ES-I3 (cell line): ENCODE measurements at regions not wholly inside any gene's neighbourhood (a gene's known extent, or its start where the extent isn't known, plus 50 kb on each side); places are given as distances from the start of the nearest gene placed in this dataset.
"Not testable (repeated sequence)": the region's sequence is repeated elsewhere in the genome, so short reads cannot be mapped to it uniquely, and the experiment has no call there.

Experiments used
- H3K36me3 ChIP-seq: 2 replicates; pipeline ENCODE4 v1.6.1; 2013; ENCODE audit warnings: mild to moderate bottlenecking, low read length, control low read depth, moderate library complexity; ENCODE audit not compliant: insufficient read depth
- H3K4me1 ChIP-seq: 2 replicates; pipeline ENCODE4 v1.6.1; 2013; ENCODE audit warnings: mild to moderate bottlenecking, control low read depth, low read length; ENCODE audit not compliant: insufficient read depth
- H3K9ac ChIP-seq: 2 replicates; pipeline ENCODE4 v1.6.1; 2013; ENCODE audit warnings: low read depth, mild to moderate bottlenecking, low read length, moderate library complexity
- H3K9me3 ChIP-seq: 2 replicates; pipeline ENCODE4 v1.6.1; 2013; ENCODE audit warnings: mild to moderate bottlenecking, low read length, moderate library complexity; ENCODE audit not compliant: control insufficient read depth, insufficient read depth

DNA sequence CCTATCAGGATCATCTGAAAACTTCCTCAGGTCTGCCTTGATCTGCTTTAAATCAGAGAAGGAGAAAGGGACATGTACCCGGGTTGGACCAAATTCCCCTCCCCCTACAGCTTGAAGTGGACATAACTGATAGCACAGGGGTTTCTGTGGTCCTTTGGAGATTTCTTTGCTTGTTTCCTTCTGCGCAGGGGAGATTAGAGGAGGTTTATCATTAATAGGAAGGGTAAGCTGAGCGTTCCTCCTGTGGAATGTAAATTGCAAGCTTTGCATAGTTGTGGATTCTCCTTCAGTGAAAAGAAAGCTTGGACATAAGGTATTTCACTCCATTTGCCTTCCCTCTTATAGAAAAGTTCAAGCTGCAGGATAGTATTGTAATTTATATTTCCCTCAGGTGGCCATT, 936.0 kb downstream of the DIPK2A start:
- not testable (repeated sequence) for H3K9ac ChIP-seq, H3K9me3 ChIP-seq, H3K36me3 ChIP-seq, H3K4me1 ChIP-seq

DNA sequence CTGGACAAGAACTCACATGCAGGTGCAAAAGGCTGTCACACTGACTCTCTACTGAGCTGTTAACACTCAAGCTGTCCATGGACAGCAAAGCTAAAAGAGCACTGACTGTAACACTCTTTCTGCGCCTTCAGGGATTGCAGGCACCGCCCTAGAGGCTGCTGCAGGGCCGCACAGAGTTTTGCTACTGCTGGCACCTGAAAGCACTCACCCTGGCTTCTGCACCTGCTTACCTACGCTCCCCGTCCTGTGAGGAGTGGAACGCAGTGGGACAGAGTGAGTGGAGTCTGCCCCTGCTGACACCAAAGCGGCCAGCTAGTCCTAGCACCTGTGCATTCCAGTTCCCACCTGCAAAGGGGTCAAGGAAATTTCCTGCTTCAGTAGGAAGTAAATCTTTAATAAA, 941.3 kb downstream of the DIPK2A start:
- no peaks in the 10 kb centered on the region for H3K36me3 ChIP-seq
- H3K4me1 ChIP-seq: no peaks in the 10 kb centered on the region
- no peak overlapping the region for H3K9ac ChIP-seq
- H3K9me3 ChIP-seq: no peaks in the 10 kb centered on the region

GRCh38 chr3:144915202-144915601, 943.6 kb downstream of the DIPK2A start:
- no peaks in the 10 kb centered on the region for H3K36me3 ChIP-seq
- no peak overlapping the region for H3K9ac ChIP-seq
- no peaks in the 10 kb centered on the region for H3K4me1 ChIP-seq
- H3K9me3 ChIP-seq: no peaks in the 10 kb centered on the region

DNA sequence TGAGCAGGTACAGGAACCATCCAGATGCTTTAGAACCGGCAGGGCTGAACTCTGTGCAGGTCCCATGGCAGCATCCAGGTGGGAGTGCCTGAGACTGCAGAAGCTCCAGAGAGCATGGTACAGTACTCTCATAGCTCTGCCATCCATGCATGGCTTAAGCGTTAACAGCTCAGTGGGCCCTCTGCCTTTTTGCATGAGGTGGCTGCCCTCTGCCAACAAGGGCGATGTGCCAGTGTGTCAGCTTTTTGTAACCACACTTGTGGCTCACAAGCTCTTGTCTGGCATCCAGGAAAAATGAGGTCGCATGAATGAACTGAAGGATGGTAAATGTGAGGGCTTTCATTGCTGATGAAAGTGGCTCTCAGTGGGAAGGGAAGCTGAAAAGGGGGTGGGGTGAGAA, 950.1 kb downstream of the DIPK2A start:
- H3K9me3 ChIP-seq: no peaks in the 10 kb centered on the region
- no peaks in the 10 kb centered on the region for H3K36me3 ChIP-seq
- no peaks in the 10 kb centered on the region for H3K4me1 ChIP-seq
- H3K9ac ChIP-seq: no peak overlapping the region

DNA sequence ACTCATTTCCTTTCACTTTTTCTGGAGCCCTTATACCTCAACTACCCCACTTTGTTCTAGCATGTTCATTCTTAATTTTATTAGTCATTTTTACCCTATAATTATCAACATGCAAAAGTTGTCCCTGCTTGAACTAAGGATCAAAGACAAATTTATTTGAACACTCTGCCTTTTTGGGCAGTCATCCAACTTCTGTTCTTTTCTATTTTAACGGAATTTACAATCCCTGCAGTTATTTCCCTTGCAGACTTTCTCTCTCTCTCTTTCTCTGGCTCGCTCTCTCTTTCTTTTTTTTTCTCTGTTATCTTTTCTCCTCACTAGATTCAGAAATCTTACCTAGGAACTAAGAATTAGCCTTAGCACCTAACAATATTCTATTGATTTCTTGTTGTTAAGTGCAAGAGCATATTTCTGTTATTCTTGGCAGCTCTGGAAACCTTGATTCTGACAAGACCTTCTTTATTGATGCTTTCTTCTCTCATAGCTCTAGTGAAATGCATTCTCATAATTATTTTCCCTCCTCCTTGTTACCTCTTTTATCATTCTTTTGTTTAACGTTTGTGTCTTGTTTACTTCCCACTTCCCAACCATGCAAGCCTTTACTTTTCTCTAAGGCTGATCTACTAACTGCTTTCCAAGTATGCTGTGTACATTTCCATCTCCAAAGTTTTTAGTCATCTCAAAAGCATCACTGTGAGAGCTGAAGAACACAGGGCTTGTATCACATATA, 951.6 kb downstream of the DIPK2A start:
- no peaks in the 10 kb centered on the region for H3K36me3 ChIP-seq
- H3K9me3 ChIP-seq: no peaks in the 10 kb centered on the region
- H3K4me1 ChIP-seq: no peaks in the 10 kb centered on the region
- H3K9ac ChIP-seq: no peak overlapping the region

GRCh38 chr3:144930431-144930830, 958.8 kb downstream of the DIPK2A start:
- H3K9me3 ChIP-seq: no peaks in the 10 kb centered on the region

GRCh38 chr3:144931590-144931989, 960.0 kb downstream of the DIPK2A start:
- Histone ChIP-seq H3K9ac (no peak overlapping the region), H3K9me3 (no peaks in the 10 kb centered on the region), H3K36me3 (no peaks in the 10 kb centered on the region), H3K4me1 (no peaks in the 10 kb centered on the region)

More at GRCh38 chr3:144930431-144930830, 958.8 kb downstream of the DIPK2A start:
- Histone ChIP-seq H3K9ac (no peak overlapping the region), H3K4me1 (no peaks in the 10 kb centered on the region), H3K36me3 (no peaks in the 10 kb centered on the region)

DNA sequence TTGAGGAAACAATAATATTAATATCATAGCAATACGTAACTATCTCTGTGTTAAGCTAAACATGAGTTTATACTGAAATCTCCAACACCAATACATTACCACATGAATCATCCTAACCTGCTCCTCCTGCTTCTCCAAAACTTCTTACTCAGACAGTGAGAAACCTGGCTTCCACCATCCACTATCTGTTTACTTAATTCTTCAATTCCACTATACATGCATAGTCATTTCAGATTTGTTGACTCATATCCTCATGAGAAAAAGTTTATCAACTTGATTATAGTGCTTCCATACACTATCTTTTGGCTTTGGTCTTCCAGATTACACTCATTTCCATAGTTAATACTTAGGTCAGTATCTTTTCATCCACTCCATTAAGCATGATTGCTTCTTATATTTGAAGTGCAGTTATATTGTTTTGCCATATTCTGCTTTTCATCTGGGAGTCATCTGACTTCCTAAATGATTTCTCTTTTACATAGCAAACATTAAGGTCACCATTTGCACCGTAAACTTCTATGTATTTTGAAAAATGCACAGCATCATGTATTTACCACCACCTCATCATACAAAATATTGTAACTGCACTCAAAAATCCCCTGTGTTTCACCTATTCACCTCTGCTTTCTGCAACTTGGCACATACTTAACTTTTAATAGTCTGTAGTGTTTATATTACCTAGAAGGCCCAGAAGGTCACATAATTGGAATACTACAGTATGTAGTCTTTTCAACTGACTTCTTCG, 970.6 kb downstream of the DIPK2A start:
- Histone ChIP-seq H3K9me3 (no peaks in the 10 kb centered on the region), H3K36me3 (no peaks in the 10 kb centered on the region), H3K4me1 (no peaks in the 10 kb centered on the region), H3K9ac (no peak overlapping the region)

DNA sequence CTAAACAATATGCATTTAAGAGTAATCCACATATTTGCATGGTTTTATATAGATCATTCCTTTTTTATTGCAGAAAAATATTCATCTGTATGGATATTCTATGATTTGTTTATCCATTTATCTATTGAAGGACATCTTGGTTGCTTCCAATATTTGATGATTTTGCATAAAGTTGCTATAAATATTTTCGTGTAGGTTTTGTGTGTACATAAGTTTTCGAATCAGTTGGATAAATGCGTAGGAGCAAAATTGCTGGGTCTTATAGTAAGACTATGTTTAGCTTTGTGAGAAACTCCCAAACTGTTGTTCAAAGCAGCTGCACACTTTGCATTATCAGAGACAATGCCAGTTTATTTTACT, 971.2 kb downstream of the DIPK2A start:
- H3K36me3 ChIP-seq: no peaks in the 10 kb centered on the region
- no peaks in the 10 kb centered on the region for H3K4me1 ChIP-seq
- no peak overlapping the region for H3K9ac ChIP-seq
- H3K9me3 ChIP-seq: no peaks in the 10 kb centered on the region

DNA sequence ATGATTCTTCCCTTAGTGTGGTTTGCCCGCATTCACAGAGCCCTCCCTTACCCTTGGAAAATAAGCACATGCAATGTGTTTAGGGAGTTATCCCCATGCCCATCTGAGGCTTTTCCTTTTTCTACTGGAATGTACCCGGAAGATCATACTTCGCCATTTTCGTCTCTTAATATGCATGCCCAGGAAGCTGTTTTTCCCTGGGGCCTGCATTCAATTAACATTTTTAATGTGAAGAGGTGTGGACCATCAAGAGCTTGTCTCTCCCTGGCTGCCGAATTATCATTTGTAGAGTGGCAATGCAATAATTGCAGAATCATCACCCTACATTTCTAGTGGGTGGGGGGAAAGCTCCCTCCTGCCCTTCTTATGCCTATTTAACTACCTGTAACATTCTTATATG, 976.3 kb downstream of the DIPK2A start:
- H3K9me3 ChIP-seq: no peaks in the 10 kb centered on the region
- H3K9ac ChIP-seq: no peak overlapping the region
- H3K4me1 ChIP-seq: no peaks in the 10 kb centered on the region; the same call in 1 of the 2 replicates
- H3K36me3 ChIP-seq: no peaks in the 10 kb centered on the region

- Histone ChIP-seq H3K36me3 (no peaks in the 10 kb centered on the region), H3K9me3 (no peaks in the 10 kb centered on the region), H3K4me1 (no peaks in the 10 kb centered on the region; the same call in 1 of the 2 replicates), H3K9ac (no peak overlapping the region)
Measured at GRCh38 chr3:144948711-144949110, 977.1 kb downstream of the DIPK2A start.

- H3K4me1 ChIP-seq: no peaks in the 10 kb centered on the region; the same call in 1 of the 2 replicates
- H3K9me3 ChIP-seq: no peaks in the 10 kb centered on the region
- no peak overlapping the region for H3K9ac ChIP-seq
- H3K36me3 ChIP-seq: no peaks in the 10 kb centered on the region
Measured at GRCh38 chr3:144953959-144954358, 982.3 kb downstream of the DIPK2A start.

- Histone ChIP-seq H3K9me3 (no peaks in the 10 kb centered on the region), H3K4me1 (no peaks in the 10 kb centered on the region; the same call in 1 of the 2 replicates), H3K36me3 (no peaks in the 10 kb centered on the region), H3K9ac (no peak overlapping the region)
Measured at GRCh38 chr3:144957398-144958101, 985.9 kb downstream of the DIPK2A start.

DNA sequence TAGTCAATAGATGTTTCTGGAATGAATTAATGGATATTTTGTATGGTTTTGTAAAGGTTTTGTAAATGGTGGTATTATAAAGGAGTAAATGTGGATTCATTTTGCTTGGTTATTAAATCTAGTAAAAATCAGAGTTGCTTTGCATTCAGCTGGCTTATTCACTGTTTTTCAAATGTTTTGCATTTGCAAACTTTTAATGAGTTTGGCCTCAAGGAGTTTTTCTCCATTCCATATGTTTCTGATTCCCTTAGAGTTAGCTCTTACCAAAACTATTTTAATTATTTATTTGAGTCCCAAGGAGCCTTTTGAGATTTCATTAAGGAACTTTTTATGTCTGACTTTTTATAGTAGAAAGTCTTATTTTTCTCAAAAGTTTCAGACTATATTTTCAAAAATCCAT, 992.2 kb downstream of the DIPK2A start:
- Histone ChIP-seq H3K4me1 (no peaks in the 10 kb centered on the region), H3K36me3 (no peaks in the 10 kb centered on the region), H3K9me3 (no peaks in the 10 kb centered on the region), H3K9ac (no peak overlapping the region)

DNA sequence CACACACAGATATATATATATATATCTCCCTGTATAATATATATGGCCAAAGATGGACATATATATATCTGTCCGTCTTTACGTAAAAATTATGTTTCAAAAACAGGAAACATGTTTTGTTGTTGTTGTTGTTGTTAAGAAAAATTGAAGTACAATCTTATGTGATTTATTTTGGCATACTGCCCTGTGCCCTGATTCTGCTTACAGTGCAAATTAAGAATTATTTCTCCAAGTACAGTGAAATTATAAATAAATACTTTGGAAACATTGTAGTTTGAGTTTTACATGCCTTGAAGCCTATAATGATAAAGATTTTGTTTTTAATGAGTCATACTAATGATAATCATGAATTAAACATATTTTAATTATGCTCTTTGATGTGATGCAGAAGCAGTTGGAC, 994.9 kb downstream of the DIPK2A start:
- no peaks in the 10 kb centered on the region for H3K4me1 ChIP-seq
- H3K36me3 ChIP-seq: no peaks in the 10 kb centered on the region
- no peaks in the 10 kb centered on the region for H3K9me3 ChIP-seq
- no peak overlapping the region for H3K9ac ChIP-seq
